Sigmoid colon (tissue), 3 donors: ENCODE measurements at regions not wholly inside any gene's neighbourhood (a gene's known extent, or its start where the extent isn't known, plus 50 kb on each side); places are given as distances from the start of the nearest gene placed in this dataset.

ENCODE experiments used
- CTCF ChIP-seq, 4 experiments: fragments of 450-650 bp in 3 of 4; fragments of 200-600 bp in 1 of 4; IDR thresholded peaks; one replicate each; pipeline ENCODE4 v1.5.1; 2016 to 2019; ENCODE audit warnings: antibody characterized with exemption in 4 of 4, mild to moderate bottlenecking in 3 of 4, moderate library complexity in 2 of 4
- POLR2A ChIP-seq, 2 donors: fragments of 450-650 bp; IDR thresholded peaks; one replicate each; pipeline ENCODE4 v1.6.1; 2016; ENCODE audit warnings: antibody characterized with exemption in 2 of 2, mild to moderate bottlenecking in 2 of 2, moderate library complexity in 2 of 2

GRCh38 chr6:165081944-165082532 is 227.4 kb downstream of the C6orf118 start:
- TF ChIP-seq POLR2A (IDR thresholded peaks at IDR 0.05) (no peak), CTCF (IDR thresholded peaks at IDR 0.05) (no peak)
